H1 (cell line): ENCODE measurements at regions not wholly inside any gene's neighbourhood (a gene's known extent, or its start where the extent isn't known, plus 50 kb on each side); places are given as distances from the start of the nearest gene placed in this dataset.

Experiments used
- KDM1A ChIP-seq: fragments of 200-600, 300-600 bp; sonication (generic); IDR thresholded peaks from 2 replicates; pipeline ENCODE4 v1.7.1; 2016; ENCODE audit warnings: mild to moderate bottlenecking, low read length, borderline replicate concordance
- SIRT6 ChIP-seq: IDR thresholded peaks from one replicate; pipeline ENCODE4 v1.7.1; 2012; ENCODE audit warnings: low read length, inconsistent platforms
- SRF ChIP-seq: IDR thresholded peaks from 2 replicates; pipeline ENCODE4 v1.6.1; 2011; ENCODE audit warnings: mild to moderate bottlenecking, low read depth, low read length, moderate library complexity
- TBP ChIP-seq: IDR thresholded peaks from 2 replicates; pipeline ENCODE4 v1.6.1; 2011; ENCODE audit warnings: low read depth, low read length, improper control_type of control experiment
- TEAD4 ChIP-seq: IDR thresholded peaks from 2 replicates; pipeline ENCODE4 v1.6.1; 2012; ENCODE audit warnings: low read depth, low read length, inconsistent platforms, mixed read lengths
- TF ChIP-seq, protein P1 (sequence below): fragments of 300-600 bp; sonication (generic); IDR thresholded peaks from 2 replicates; pipeline ENCODE4 v1.7.1; 2012; ENCODE audit warnings: low read length, moderate library complexity, mild to moderate bottlenecking, inconsistent platforms; ENCODE audit not compliant: insufficient replicate concordance
- TF ChIP-seq, protein P2 (sequence below): IDR thresholded peaks from 2 replicates; pipeline ENCODE4 v1.6.1; 2012; ENCODE audit warnings: inconsistent platforms

DNA sequence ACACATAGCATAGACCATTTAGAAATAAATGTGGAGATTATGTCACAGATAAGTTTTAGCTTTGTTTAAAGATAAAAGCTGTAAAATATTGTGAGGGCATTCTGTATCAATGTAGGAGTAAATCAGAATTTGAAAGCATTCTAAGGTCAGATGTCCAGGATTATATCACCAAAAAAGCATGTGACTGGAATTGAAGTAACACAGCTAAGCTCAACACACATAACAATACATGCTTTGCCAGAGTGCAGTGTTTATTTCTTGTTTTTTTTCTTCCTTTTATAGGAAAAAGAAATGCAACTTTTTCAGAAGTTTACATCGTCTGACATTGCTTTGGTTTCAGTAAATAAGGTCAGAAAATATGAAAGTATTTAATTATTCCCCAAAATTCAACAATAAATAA is 183.4 kb downstream of the HTR7 start (continued):
- TF ChIP-seq, protein P1, sequence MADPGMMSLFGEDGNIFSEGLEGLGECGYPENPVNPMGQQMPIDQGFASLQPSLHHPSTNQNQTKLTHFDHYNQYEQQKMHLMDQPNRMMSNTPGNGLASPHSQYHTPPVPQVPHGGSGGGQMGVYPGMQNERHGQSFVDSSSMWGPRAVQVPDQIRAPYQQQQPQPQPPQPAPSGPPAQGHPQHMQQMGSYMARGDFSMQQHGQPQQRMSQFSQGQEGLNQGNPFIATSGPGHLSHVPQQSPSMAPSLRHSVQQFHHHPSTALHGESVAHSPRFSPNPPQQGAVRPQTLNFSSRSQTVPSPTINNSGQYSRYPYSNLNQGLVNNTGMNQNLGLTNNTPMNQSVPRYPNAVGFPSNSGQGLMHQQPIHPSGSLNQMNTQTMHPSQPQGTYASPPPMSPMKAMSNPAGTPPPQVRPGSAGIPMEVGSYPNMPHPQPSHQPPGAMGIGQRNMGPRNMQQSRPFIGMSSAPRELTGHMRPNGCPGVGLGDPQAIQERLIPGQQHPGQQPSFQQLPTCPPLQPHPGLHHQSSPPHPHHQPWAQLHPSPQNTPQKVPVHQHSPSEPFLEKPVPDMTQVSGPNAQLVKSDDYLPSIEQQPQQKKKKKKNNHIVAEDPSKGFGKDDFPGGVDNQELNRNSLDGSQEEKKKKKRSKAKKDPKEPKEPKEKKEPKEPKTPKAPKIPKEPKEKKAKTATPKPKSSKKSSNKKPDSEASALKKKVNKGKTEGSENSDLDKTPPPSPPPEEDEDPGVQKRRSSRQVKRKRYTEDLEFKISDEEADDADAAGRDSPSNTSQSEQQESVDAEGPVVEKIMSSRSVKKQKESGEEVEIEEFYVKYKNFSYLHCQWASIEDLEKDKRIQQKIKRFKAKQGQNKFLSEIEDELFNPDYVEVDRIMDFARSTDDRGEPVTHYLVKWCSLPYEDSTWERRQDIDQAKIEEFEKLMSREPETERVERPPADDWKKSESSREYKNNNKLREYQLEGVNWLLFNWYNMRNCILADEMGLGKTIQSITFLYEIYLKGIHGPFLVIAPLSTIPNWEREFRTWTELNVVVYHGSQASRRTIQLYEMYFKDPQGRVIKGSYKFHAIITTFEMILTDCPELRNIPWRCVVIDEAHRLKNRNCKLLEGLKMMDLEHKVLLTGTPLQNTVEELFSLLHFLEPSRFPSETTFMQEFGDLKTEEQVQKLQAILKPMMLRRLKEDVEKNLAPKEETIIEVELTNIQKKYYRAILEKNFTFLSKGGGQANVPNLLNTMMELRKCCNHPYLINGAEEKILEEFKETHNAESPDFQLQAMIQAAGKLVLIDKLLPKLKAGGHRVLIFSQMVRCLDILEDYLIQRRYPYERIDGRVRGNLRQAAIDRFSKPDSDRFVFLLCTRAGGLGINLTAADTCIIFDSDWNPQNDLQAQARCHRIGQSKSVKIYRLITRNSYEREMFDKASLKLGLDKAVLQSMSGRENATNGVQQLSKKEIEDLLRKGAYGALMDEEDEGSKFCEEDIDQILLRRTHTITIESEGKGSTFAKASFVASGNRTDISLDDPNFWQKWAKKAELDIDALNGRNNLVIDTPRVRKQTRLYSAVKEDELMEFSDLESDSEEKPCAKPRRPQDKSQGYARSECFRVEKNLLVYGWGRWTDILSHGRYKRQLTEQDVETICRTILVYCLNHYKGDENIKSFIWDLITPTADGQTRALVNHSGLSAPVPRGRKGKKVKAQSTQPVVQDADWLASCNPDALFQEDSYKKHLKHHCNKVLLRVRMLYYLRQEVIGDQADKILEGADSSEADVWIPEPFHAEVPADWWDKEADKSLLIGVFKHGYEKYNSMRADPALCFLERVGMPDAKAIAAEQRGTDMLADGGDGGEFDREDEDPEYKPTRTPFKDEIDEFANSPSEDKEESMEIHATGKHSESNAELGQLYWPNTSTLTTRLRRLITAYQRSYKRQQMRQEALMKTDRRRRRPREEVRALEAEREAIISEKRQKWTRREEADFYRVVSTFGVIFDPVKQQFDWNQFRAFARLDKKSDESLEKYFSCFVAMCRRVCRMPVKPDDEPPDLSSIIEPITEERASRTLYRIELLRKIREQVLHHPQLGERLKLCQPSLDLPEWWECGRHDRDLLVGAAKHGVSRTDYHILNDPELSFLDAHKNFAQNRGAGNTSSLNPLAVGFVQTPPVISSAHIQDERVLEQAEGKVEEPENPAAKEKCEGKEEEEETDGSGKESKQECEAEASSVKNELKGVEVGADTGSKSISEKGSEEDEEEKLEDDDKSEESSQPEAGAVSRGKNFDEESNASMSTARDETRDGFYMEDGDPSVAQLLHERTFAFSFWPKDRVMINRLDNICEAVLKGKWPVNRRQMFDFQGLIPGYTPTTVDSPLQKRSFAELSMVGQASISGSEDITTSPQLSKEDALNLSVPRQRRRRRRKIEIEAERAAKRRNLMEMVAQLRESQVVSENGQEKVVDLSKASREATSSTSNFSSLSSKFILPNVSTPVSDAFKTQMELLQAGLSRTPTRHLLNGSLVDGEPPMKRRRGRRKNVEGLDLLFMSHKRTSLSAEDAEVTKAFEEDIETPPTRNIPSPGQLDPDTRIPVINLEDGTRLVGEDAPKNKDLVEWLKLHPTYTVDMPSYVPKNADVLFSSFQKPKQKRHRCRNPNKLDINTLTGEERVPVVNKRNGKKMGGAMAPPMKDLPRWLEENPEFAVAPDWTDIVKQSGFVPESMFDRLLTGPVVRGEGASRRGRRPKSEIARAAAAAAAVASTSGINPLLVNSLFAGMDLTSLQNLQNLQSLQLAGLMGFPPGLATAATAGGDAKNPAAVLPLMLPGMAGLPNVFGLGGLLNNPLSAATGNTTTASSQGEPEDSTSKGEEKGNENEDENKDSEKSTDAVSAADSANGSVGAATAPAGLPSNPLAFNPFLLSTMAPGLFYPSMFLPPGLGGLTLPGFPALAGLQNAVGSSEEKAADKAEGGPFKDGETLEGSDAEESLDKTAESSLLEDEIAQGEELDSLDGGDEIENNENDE, result no peak
- TF ChIP-seq, protein P2, sequence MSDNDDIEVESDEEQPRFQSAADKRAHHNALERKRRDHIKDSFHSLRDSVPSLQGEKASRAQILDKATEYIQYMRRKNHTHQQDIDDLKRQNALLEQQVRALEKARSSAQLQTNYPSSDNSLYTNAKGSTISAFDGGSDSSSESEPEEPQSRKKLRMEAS, result no peak
- TF ChIP-seq TBP (no peak), SRF (no peak), SIRT6 (no peak), TEAD4 (no peak), KDM1A (no peak)
